Stimulated activated CD4-positive, alpha-beta T cell treated with anti-CD3 and anti-CD28 coated beads, TNF-alpha, amount 100 ng/mL, for 24 hours (primary cell): ENCODE measurements at regions not wholly inside any gene's neighbourhood (a gene's known extent, or its start where the extent isn't known, plus 50 kb on each side); places are given as distances from the start of the nearest gene placed in this dataset.

ENCODE experiments used
- DNase-seq, 3 experiments: peaks; one replicate each; pipeline ENCODE4 v3.0.0-alpha.2; 2020; ENCODE audit warnings: low read depth in 3 of 3

- DNase-seq, result no peak
These were observed 414.0 kb upstream of the OPRM1 start for GRCh38 chr6:153625089-153625488.

GRCh38 chr6:153624528-153624927, 414.5 kb upstream of the OPRM1 start:
- no peak for DNase-seq

GRCh38 chr6:153623496-153623895, 415.5 kb upstream of the OPRM1 start:
- no peak for DNase-seq

GRCh38 chr6:153621491-153621890, 417.5 kb upstream of the OPRM1 start:
- no peak for DNase-seq

- no peak for DNase-seq
These were observed 418.0 kb upstream of the OPRM1 start for GRCh38 chr6:153621070-153621469.

- no peak for DNase-seq
These were observed 420.4 kb upstream of the OPRM1 start for GRCh38 chr6:153618371-153619322.

GRCh38 chr6:153616506-153616905, 422.5 kb upstream of the OPRM1 start:
- DNase-seq, result no peak

- DNase-seq, result no peak
These were observed 425.2 kb upstream of the OPRM1 start for GRCh38 chr6:153613719-153614455.

GRCh38 chr6:153602401-153602800, 436.6 kb upstream of the OPRM1 start:
- DNase-seq, result no peak

GRCh38 chr6:153599901-153600300, 439.1 kb upstream of the OPRM1 start:
- DNase-seq, result no peak

GRCh38 chr6:153595903-153596302, 443.1 kb upstream of the OPRM1 start:
- DNase-seq, result no peak

- DNase-seq, result no peak
These were observed 444.2 kb upstream of the OPRM1 start for GRCh38 chr6:153594871-153595270.

- no peak for DNase-seq
These were observed 447.9 kb upstream of the OPRM1 start for GRCh38 chr6:153591159-153591558.

- no peak for DNase-seq
These were observed 448.6 kb upstream of the OPRM1 start for GRCh38 chr6:153590411-153590810.

- no peak for DNase-seq
These were observed 450.7 kb upstream of the OPRM1 start for GRCh38 chr6:153588330-153588729.

- DNase-seq, result no peak
These were observed 452.6 kb upstream of the RGS17 start for GRCh38 chr6:153583685-153584084.

- no peak for DNase-seq
These were observed 449.7 kb upstream of the RGS17 start for GRCh38 chr6:153580776-153581175.

GRCh38 chr6:153575528-153575927, 444.4 kb upstream of the RGS17 start:
- no peak for DNase-seq

- no peak for DNase-seq
These were observed 443.1 kb upstream of the RGS17 start for GRCh38 chr6:153574231-153574630.

- DNase-seq, result no peak
These were observed 441.3 kb upstream of the RGS17 start for GRCh38 chr6:153572371-153572770.

- no peak for DNase-seq
These were observed 437.5 kb upstream of the RGS17 start for GRCh38 chr6:153568628-153569027.

GRCh38 chr6:153564803-153565202, 433.7 kb upstream of the RGS17 start:
- DNase-seq, result no peak

GRCh38 chr6:153563001-153563400, 431.9 kb upstream of the RGS17 start:
- no peak for DNase-seq
